ENCODE measurements at regions not wholly inside any gene's neighbourhood (a gene's known extent, or its start where the extent isn't known, plus 50 kb on each side); places are given as distances from the start of the nearest gene placed in this dataset.
A peak's percentile ranks its signal among the peaks of the same experiment; 100 is the strongest.
"Not testable (repeated sequence)": the region's sequence is repeated elsewhere in the genome, so short reads cannot be mapped to it uniquely, and the experiment has no call there.

DNA sequence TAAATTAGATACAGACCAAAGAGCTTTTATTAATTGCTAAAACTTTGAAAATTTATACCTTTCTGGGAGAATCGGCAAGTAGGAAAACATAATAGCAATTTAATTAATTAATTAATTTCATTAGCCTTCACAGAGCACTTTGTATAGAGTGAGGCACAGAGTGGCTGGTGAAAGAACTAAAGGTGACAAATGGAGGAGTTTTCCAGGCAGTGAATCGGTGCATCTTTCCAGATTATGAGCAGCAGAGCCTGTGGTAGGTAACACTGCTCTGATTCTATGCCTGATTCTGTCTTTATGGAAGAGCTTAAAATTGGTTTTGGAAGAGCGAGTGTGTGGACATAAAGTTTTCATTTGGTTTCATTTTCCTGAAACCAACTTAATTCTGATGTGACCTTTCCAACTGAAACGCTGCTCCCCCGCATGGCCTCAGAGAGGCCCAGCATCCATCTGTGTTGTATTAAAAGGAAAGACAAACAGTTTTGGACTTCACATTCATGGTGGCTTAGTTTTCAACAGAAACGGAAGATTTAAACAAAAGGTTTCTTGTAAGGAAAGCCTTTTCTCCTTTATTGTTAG lies 188.9 kb upstream of the RPS23 start:
- no peak for DNase-seq

DNA sequence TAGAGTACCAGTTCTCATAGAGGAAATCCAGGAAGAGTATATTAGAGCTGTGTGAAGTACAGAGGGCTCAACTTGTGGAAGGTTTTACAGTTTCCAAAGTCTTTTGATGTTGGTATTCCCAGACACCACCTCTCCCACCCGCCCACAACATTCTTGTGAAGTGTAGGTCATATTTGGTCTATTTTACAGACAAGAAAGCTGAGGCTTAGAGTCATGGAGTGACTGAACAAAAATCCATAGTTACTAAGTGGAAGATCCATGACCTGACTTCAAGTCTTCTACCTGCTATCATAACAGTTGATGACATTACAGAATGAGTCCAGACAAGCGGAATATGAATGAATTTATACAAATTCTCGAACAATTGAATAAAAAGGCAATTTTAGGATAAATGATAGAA lies 187.1 kb upstream of the RPS23 start:
- DNase-seq = peak; percentile 56

DNA sequence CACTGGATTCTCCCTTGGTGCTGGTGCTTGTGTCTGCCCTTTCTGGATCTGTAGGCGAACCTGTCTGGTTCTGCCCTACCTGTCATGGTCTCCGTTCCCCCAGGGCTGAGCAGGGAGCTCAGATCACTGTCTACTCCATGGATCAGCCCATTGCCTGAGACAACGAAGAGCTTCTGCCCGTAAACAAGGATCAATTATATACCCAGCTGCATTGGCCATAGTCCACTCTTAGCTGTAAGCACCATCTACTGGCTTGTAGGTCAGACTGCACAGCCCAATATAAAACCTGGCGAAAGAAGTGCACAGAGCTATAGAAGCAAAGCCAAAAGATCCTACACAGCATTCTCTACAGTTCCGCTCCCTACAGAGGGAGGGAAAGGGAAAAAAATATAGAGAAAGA lies 181.5 kb upstream of the RPS23 start:
- no peak for DNase-seq

DNA sequence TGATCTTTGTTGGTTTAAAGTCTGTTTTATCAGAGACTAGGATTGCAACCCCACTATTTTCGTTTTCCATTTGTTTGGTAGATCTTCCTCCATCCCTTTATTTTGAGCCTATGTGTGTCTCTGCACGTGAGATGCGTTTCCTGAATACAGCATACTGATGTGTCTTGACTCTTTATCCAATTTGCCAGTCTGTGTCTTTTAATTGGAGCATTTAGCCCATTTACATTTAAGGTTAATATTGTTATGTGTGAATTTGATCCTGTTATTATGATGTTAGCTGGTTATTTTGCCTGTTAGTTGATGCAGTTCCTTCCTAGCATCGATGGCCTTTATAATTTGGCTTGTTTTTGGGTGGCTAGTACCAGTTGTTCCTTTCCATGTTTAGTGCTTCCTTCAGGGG lies 177.2 kb upstream of the RPS23 start:
- DNase-seq = not testable (repeated sequence)

DNA sequence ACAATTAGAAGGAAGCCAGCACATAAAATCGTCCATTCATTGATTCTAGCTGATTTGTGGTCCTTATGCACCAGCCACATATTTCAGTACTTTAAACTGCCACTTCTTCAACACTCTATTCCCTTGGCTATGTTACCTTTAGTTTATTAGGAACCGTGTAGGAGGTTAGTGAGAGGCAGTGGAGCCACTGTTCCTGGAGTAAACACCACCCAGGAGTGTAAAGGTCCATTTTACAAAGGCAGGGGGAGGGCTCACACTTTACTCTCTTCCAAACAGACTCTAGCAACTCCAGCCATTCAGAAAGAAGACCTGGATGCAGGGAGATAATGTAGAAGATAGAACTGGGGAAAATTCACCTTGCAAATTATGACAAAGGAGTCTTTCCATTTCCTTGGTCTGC lies 170.2 kb upstream of the RPS23 start:
- no peak for DNase-seq

DNA sequence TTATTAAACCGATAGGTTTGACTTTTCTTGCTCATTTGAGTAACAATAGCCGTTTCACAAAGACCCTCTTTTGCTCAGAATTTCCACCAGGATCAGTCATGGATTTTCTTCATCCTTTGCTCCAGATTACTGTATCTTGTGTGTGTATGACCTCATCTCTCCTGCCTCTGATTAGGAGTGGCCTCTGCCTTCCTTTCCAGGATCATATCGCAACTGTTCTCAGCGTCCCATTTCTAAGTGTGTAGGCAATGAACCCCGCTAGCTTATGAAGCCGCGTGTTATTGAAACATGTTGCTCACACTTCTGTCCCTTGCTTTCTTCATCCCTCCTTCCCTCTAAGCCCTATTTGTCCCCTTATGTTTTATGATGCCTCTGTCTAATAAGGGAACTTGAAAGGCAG lies 169.8 kb upstream of the RPS23 start:
- no peak for DNase-seq

DNA sequence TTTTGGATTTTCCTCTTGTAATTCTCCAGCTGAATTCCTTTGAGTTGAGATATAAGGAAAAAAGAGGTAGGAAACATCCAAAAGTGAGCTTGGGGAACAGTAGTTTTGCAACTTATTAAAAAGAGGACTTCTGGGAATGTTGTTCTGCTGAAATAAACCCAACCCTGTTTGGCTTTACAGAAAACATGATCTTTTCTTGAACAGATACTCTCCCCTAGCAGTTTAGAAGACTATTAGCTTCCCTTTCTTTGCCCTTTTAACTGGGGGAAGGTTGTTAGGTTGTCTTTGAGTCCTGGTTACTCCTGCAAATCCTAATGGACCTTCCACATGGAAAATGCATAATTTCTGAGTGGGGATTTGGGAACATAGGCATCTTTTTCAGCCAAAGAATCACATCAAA lies 168.7 kb upstream of the RPS23 start:
- no peak for DNase-seq

DNA sequence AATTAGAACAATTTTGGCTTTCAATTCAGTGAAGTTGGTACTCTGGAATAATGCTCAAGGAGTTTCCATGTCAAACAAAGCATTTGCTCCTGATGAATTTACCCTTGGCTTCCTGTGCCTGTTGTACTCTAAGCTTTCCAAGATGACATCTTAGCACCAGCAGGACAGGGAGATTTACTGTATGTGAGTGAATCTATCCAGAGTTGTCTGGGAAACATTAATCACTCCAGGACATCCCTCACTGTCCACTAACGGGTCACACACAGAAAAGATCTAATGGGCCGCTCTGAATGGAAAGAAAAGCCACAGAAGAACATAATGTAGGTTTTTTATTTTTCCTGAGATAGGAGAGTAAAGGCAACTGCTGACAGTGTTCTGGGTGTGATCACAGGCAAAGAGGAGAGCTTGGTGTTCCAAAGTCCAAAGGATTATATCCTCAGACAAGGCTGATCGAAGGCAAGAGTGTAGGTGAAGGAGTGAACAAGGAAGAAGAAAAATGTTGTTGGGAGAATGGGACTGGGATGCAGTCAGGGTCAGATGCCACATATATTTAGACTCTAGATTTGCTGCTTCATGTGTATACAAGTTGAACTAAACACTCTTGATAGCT lies 167.7 kb upstream of the RPS23 start:
- DNase-seq = no peak

DNA sequence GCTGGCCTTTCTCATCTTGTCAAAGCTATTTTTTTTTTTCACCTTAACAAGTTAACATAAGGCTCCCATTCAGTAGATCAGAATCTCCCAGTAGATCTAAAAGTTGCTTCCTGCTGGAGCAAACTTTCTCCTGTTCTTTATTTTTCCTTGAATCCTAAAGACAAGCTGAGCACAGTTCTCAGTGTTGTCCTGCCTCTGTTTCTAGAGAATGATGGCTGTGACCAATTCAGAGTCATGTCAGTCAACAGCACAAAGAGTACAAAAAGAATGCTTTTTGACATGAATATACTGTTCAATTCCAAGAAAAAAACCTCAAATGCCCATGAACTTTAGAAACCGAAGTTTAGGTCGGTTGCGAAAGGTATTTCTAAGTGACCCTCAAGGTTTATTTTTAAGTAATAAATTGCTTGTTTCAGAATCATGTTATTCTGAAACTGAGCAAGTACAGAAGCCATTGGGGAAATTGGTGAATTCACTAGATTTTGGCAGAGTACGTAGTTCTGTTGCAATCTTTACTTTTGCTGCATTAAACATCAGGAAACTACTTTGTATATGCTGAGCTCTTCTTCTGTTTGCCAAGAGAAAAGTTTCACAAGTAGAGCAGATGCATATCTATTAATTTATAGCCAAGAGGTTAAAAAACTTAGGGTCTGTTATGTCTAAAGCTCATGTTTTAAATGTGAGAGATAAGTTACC lies 161.7 kb upstream of the RPS23 start:
- DNase-seq = no peak

DNA sequence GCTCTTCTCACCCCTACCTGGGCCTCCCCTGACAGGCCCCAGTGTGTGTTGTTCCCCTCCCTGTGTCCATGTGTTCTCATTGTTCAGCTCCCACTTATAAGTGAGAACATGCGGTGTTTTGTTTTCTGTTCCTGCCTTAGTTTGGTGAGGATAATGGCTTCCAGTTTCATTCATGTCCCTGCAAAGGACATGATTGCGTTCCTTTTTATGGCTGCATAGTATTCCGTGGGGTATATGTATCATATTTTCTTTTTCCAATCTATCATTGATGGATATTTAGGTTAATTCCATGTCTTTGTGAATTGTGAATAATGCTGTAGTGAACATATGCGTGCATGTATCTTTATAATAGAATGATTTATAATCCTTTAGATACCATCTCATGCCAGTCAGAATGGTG lies 159.4 kb upstream of the RPS23 start:
- not testable (repeated sequence) for DNase-seq

DNA sequence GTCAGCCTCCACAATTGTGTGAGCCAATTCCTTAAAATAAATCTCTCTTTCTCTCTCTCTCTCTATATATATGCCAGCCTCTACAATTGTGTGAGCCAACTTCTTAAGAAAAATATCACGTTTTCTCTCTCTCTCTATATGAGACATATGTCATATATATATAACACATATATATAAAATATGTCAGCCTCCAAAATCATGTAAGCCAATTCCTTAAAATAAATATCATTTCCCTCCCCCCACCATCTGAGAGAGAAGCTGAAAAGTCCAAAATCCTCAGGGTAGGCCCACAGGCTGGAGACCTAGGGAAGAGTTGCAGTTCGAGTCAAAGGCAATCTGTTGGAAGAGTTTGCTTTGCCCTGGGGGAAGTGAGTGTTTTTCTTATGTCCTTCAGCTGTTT lies 158.1 kb upstream of the RPS23 start:
- DNase-seq = no peak

DNA sequence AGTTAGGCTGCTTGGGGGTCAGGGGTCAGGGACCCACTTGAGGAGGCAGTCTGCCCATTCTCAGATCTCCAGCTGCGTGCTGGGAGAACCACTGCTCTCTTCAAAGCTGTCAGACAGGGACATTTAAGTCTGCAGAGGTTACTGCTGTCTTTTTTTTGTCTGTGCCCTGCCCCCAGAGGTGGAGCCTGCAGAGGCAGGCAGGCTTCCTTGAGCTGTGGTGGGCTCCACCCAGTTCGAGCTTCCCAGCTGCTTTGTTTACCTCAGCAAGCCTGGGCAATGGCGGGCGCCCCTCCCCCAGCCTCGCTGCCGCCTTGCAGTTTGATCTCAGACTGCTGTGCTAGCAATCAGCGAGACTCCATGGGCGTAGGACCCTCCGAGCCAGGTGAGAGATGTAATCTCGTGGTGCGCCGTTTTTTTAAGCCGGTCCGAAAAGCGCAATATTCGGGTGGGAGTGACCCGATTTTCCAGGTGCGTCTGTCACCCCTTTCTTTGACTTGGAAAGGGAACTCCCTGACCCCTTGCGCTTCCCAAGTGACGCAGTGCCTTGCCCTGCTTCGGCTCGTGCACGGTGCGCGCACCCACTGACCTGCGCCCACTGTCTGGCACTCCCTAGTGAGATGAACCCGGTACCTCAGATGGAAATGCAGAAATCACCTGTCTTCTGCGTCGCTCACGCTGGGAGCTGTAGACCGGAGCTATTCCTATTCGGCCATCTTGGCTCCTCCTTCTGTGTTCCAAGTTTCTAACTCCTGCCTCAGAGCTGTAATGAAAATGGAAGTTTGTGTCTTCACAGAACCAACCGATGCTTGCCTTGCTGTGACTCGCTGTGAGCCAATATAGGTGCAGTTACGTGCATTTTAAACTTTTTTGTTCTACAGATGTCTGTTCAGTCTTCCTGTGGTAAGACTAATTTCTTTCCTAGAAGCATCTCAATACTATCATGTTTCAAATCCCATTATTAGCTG lies 156.8 kb upstream of the RPS23 start:
- DNase-seq = not testable (repeated sequence)

DNA sequence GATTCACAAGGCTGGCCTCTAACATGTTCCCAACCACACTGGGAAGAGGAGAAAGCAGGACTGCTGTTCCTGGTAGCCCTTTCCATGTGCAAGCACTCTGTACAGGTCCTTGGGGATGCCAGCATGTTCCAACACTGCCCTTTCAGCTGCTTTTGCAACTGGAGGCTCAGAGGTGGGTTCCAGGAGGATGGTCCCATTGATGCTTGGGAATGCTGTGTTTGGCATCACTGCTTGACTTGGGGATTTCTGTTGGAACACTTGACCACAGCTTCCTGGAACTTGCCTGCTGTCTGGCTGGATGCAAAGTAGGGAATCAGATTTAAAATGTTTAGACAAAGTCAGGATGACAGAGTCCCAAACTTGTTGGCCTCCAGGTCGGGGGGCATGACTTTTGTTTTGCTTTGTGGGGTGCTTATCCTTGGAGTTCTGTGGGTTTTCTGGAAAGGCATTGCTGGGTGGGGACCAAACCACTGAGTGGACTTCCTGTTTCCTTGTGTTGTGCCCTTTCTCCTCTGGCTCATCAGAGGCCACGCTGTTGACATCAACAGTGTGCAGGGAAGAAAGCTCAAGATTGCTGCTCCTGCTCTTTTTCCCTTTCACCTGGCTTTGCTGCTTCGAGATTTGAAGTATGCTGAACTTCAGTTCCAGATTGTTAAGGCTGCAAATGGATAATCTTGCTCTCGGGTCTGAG lies 148.5 kb upstream of the RPS23 start:
- no peak for DNase-seq

DNA sequence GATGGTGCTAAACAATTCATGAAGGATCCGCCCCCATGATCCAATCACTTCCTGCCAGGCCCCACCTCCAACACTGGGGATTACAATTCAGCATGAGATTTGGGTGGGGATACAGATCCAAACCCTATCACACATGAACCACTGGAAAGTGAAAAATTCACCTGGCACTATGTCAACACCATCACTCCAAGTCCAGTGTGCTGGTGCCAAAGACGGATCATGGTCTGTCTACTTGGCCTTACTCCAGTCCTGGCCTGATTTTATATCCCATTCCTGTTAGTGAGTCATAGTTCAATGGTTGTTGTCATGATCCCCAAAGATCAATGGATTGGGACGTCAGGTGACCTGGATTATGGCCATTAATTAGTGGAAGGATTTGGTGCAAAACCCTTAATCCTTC lies 147.4 kb upstream of the RPS23 start:
- no peak for DNase-seq

DNA sequence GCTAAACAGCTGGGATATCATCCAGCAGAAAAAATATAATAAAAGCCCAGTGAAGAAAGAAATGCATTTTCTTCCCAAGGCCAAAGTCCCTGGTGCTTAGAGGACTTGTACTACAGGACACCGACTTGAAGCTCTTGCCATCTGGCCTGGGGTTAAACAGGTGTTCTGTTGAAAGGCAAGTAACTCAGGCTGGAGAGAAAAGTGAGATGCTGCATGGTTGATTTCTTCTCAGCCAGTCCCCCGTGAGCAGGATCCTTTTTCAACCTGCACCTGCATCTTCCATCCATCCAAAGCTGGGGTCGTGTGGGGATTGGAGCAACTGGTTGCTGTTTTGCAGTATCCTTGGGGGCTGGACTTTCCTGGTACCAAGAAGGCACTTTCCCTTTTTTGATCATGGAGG lies 146.1 kb upstream of the RPS23 start:
- DNase-seq = no peak

DNA sequence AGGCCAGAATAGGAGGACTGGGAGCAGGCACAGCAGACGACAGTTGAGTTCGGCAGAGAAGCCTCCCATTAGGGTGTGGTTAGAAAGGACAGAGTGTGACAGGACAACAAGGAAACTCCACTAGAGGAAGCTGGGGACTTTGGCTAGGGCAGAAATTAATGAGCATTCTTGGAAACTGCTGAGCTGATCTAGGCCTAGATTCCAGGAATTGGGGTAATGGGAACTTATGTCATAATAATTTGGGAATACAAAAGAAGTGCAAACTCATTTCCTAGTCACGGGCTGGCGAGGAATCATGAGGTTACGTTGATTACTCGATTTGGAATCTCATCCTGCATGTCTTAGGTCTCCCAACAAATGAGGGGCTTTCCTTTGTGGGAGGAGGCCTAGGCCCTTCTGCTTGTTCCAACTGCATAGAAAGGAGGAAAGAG lies 144.6 kb upstream of the RPS23 start:
- no peak for DNase-seq

DNA sequence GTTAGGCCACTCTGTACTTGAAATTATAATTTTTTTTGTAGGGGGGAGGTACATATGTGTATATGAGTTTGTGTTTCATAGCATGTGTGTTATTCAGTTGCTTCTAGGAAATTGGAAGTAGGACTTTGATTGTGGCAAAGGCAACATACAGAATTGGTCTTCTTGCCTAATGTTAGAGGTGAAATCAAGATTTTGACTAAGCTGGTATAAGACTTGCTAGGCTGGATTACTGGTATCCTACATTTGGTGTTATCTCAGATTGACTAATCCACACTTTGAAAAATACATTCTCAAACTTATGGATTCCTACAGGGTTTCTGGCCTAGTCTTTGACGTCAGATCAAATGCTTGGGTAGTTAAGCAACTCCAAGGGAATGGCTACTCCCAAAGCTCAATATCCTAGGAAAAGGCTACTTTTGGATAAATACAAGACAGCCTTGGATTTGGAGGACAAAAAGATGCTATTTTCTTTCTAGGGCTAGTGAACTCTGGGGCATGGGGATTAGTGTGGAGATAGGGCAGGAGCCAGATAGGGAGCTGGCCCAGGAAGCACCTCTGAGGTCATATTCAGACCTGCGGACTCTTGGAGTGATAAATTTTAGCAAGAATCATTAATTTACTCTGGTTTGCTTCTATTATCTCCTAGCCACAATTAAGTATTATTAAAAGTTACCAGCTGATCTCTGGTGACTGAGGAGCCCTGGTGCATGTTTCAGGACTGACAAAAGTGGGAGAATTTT lies 144.0 kb upstream of the RPS23 start:
- DNase-seq = no peak

DNA sequence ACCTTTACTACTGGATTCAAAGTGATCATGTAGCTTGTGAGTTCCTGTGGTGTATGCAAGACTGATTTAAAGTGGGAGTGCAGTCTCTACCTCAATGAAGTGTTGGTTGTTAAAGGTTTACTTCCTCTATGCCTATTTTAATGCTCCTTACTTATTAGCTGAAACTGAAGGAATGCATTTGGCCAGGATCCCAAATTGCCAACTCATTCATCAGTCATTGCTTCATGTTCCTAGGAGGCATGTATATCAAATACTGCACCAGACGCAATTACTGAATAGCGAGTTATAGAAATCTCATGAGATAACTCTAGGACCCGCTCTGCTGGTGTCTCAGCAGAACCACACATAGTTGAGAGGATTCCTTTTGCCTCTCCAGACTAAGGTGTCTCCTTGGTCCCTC lies 143.0 kb upstream of the RPS23 start:
- peak; percentile 91 for DNase-seq

DNA sequence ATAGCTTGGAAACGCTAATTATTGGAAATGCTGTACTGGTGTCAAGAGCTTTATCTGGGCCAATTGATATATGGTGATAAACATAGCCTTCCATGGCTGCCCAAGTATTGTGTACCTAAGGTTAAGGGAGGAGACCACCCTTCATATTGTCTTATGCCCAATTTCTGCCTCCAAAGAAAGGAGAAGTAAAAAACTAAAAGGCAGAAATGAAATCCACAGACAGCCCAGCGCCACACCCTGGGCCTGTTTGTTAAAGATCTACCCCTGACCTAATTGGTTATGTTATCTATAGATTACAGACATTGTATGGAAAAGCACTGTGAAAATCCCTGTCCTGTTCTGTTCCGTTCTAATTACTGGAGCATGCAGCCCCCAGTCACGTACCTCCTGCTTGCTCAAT lies 142.4 kb upstream of the RPS23 start:
- not testable (repeated sequence) for DNase-seq

DNA sequence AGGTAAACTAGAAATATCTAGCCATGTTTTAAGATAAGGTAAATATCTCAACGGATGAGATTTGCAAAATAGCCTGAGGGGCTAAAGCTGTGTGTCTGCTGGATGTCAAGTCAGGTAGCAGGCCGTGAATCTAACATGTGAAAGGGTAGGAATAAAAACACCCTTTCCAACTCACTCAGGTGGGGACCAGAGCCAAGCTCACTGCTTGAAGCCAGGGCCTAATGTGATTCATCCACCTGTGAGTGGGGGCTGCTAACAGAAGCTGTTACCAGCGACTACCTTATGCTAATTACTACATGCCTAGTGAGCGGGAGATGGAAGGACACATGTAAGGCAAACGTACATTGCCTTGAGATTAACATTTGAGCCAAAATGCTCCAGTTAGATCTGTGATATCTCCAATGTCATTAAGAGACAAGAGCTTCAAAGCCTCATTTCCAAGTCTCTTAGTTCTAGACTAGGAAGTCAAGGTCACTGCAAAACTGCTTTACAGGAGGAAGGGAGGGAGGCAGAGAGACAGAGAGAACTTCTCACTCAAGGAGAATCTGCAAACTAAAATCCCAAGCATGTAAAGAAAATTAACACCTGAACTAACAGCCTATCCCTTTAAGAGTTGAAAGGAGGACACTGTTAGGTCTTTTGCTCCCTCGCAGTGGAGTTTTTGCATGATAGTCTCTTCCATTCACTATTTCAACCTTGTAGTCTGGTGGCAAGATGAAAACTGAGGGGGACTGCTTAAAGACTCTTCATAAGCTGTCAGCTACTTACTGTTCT lies 141.6 kb upstream of the RPS23 start:
- no peak for DNase-seq

DNA sequence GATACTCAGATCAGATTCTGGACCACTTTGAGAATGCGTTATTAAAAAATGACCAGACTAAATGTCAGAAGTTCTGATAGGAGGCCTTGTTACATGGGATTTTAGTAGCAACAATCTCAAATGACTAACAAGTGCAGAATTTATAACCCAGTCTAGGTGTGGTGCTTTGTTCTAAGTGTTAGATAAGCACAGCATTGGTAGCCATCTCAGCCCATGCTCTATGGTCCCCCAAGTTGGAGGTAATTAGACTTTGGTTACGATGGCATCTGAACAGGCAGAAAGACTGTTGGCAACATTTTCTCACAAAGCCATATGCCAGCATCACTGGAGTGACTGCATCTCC lies 140.4 kb upstream of the RPS23 start:
- peak; percentile 11 for DNase-seq
